Stomach (tissue), 4 donors: ENCODE measurements at regions not wholly inside any gene's neighbourhood (a gene's known extent, or its start where the extent isn't known, plus 50 kb on each side); places are given as distances from the start of the nearest gene placed in this dataset.

Experiments
- EP300 ChIP-seq: sonication (generic); formaldehyde crosslinking; IDR thresholded peaks from one replicate; pipeline ENCODE4 v1.6.1; 2017; ENCODE audit warnings: antibody characterized with exemption
- POLR2AphosphoS5 ChIP-seq, 3 donors: sonication (generic); formaldehyde crosslinking; IDR thresholded peaks; one replicate each; pipeline ENCODE4 v1.6.1; 2016; ENCODE audit warnings: antibody characterized with exemption in 3 of 3

- TF ChIP-seq POLR2AphosphoS5 (IDR thresholded peaks at IDR 0.05): no peak
- no peak for TF ChIP-seq EP300
These were observed 69.6 kb upstream of the DSEL start for GRCh38 chr18:67586101-67586500.
